ENCODE measurements at regions not wholly inside any gene's neighbourhood (a gene's known extent, or its start where the extent isn't known, plus 50 kb on each side); places are given as distances from the start of the nearest gene placed in this dataset.

DNA sequence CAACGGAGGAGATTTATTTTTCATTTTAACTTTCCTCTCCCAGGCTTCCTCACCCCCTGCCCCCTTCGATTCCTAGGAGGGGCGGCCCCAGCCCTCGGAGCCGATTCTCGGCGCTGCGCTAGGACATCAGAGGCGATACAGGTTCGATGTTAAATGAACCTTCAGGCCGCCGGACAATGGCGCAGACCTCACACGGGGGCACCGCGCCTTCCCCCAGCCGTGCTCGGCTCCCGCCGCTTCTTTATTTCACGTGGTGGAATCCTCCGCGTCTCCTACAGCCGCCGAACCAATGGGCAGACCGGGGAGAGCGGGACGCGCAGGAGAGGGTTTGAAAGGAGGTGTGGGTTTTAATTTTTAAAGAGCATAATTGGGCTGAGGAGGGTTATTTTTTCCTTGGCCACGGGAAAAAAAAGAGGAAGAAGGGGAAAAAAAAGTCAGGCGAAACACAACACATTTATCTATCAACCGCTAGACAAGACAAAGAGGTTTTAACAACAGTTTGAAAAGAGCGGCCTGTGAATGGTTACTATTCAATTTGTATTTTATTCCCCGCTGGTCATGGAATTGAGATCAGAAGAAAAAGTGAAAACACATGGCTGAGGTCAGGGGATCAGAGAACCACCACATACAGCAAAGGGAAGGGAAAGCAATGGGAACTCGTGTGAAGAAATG lies 126.8 kb downstream of the TMEM174 start:
- TF ChIP-seq CTCF (optimal IDR thresholded peaks at IDR 0.05 in 1 of 3, IDR thresholded peaks at IDR 0.05 in 1 of 3, conservative IDR thresholded peaks at IDR 0.05 in 1 of 3; ENCODE audit: extremely low read depth in 1 of 3, insufficient read depth in 2 of 3, low read length in 3 of 3) (no peak), EZH2 (IDR thresholded peaks at IDR 0.05; ENCODE audit: low read length) (no peak)
